Prostate gland (tissue), 2 donors: ENCODE measurements at regions not wholly inside any gene's neighbourhood (a gene's known extent, or its start where the extent isn't known, plus 50 kb on each side); places are given as distances from the start of the nearest gene placed in this dataset.

Source experiments
- DNase-seq: peaks from one replicate; pipeline ENCODE4 v3.0.0-alpha.2; 2019; ENCODE audit warnings: low spot score
- H3K27ac ChIP-seq, 2 donors: fragments of 200-600 bp; sonication (generic); 2 replicates each; pipeline ENCODE4 v1.5.1; 2017 to 2019
- H3K27me3 ChIP-seq: fragments of 200-600 bp; sonication (generic); replicated peaks from 2 replicates; pipeline ENCODE4 v1.5.1; 2019; ENCODE audit not compliant: insufficient read depth
- H3K36me3 ChIP-seq, 2 donors: fragments of 200-600 bp; sonication (generic); 1 replicate in 1 of 2; 2 replicates in 1 of 2; pipeline versions ENCODE4 v1.5.1 to v1.8.1; 2017 to 2019
- H3K4me1 ChIP-seq: fragments of 200-600 bp; sonication (generic); replicated peaks from 2 replicates; pipeline ENCODE4 v1.5.1; 2019
- H3K4me3 ChIP-seq, 2 donors: fragments of 200-600 bp; sonication (generic); 2 replicates each; pipeline ENCODE4 v1.5.1; 2017 to 2019
- H3K9me3 ChIP-seq: fragments of 200-600 bp; sonication (generic); 2 replicates; pipeline ENCODE4 v1.5.1; 2017
- CTCF ChIP-seq, 4 experiments: fragments of 200-600 bp in 2 of 4; fragments of 450-650 bp in 2 of 4; sonication (generic) in 2 of 4; IDR thresholded peaks; 1 replicate in 3 of 4; 2 replicates in 1 of 4; pipeline ENCODE4 v1.5.1; 2016 to 2019; ENCODE audit warnings: antibody characterized with exemption in 4 of 4, mild to moderate bottlenecking in 2 of 4, moderate library complexity in 2 of 4
- POLR2A ChIP-seq: fragments of 450-650 bp; IDR thresholded peaks from one replicate; pipeline ENCODE4 v1.6.1; 2016; ENCODE audit warnings: antibody characterized with exemption, mild to moderate bottlenecking
- POLR2AphosphoS5 ChIP-seq: sonication (generic); formaldehyde crosslinking; IDR thresholded peaks from one replicate; pipeline ENCODE4 v1.6.1; 2017; ENCODE audit warnings: antibody characterized with exemption
- WGBS: methylation state at CpG from one replicate; pipeline ENCODE4 v1.1.5; 2018; 5-methylcytosine and 5-hydroxymethylcytosine counted together
- intact Hi-C: fragments of 100-400 bp; cut with DNase I; formaldehyde crosslinking; loops from one replicate; pipeline ENCODE4 v1.14.2; 2022

GRCh38 chr6:14396826-14397517 is 279.4 kb downstream of the CD83 start:
- 43% methylated on average over 12 of the region's 12 CpGs for WGBS
- H3K27ac ChIP-seq: no peak overlapping the region
- no peaks in the 10 kb centered on the region for H3K36me3 ChIP-seq
- DNase-seq: no peak
- intact Hi-C loops: no loop called here
- H3K9me3 ChIP-seq: no peaks in the 10 kb centered on the region
- H3K4me1 ChIP-seq: no peaks in the 10 kb centered on the region
- no peaks in the 10 kb centered on the region for H3K27me3 ChIP-seq
- TF ChIP-seq POLR2A (no peak), CTCF (IDR thresholded peaks at IDR 0.05) (no peak), POLR2AphosphoS5 (no peak)
- no peak overlapping the region for H3K4me3 ChIP-seq

- no peak for DNase-seq
- H3K4me1 ChIP-seq: no peaks in the 10 kb centered on the region
- H3K27me3 ChIP-seq: no peaks in the 10 kb centered on the region
- TF ChIP-seq POLR2AphosphoS5 (no peak), CTCF (IDR thresholded peaks at IDR 0.05) (no peak), POLR2A (no peak)
- no peak overlapping the region for H3K27ac ChIP-seq
- no peaks in the 10 kb centered on the region for H3K9me3 ChIP-seq
- intact Hi-C loops: no loop called here
- WGBS: 89% methylated on average over 6 of the region's 6 CpGs
- H3K4me3 ChIP-seq: no peak overlapping the region
- H3K36me3 ChIP-seq: no peaks in the 10 kb centered on the region
These were observed 279.9 kb downstream of the CD83 start for GRCh38 chr6:14397518-14397901.

- Histone ChIP-seq H3K27ac (no peak overlapping the region), H3K36me3 (no peaks in the 10 kb centered on the region), H3K27me3 (no peaks in the 10 kb centered on the region), H3K4me1 (no peaks in the 10 kb centered on the region), H3K9me3 (no peaks in the 10 kb centered on the region), H3K4me3 (no peak overlapping the region)
- 75% methylated on average over 2 of the region's 2 CpGs for WGBS
- no peak for DNase-seq
- TF ChIP-seq POLR2AphosphoS5 (no peak), POLR2A (no peak), CTCF (IDR thresholded peaks at IDR 0.05) (no peak)
- intact Hi-C loops: no loop called here
These were observed 281.4 kb downstream of the CD83 start for GRCh38 chr6:14398953-14399352.

GRCh38 chr6:14399635-14400034 is 282.1 kb downstream of the CD83 start:
- Histone ChIP-seq H3K9me3 (no peaks in the 10 kb centered on the region), H3K27me3 (no peaks in the 10 kb centered on the region), H3K4me1 (no peaks in the 10 kb centered on the region), H3K27ac (no peak overlapping the region), H3K36me3 (no peaks in the 10 kb centered on the region), H3K4me3 (no peak overlapping the region)
- no peak for TF ChIP-seq POLR2A
- no peak for TF ChIP-seq CTCF (IDR thresholded peaks at IDR 0.05)
- TF ChIP-seq POLR2AphosphoS5: no peak
- no peak for DNase-seq
- 78% methylated on average over 5 of the region's 5 CpGs for WGBS
- intact Hi-C loops: no loop called here

GRCh38 chr6:14401246-14401645 is 283.7 kb downstream of the CD83 start:
- H3K9me3 ChIP-seq: no peaks in the 10 kb centered on the region
- no peak for DNase-seq
- intact Hi-C loops: no loop called here
- H3K27me3 ChIP-seq: no peaks in the 10 kb centered on the region
- TF ChIP-seq POLR2AphosphoS5 (no peak), POLR2A (no peak), CTCF (IDR thresholded peaks at IDR 0.05) (no peak)
- WGBS: 91% methylated on average over 5 of the region's 5 CpGs
- H3K27ac ChIP-seq: no peak overlapping the region
- no peak overlapping the region for H3K4me3 ChIP-seq
- H3K36me3 ChIP-seq: no peaks in the 10 kb centered on the region
- no peaks in the 10 kb centered on the region for H3K4me1 ChIP-seq
